HepG2 (cell line): ENCODE measurements at regions not wholly inside any gene's neighbourhood (a gene's known extent, or its start where the extent isn't known, plus 50 kb on each side); places are given as distances from the start of the nearest gene placed in this dataset.
A peak's percentile ranks its signal among the peaks of the same experiment; 100 is the strongest.

ENCODE experiments used
- ARNT ChIP-seq: fragments of 450-650 bp; IDR thresholded peaks from 2 replicates; pipeline ENCODE4 v1.6.1; 2017
- FOXA3 ChIP-seq: IDR thresholded peaks from 2 replicates; pipeline ENCODE4 v1.6.1; 2016; ENCODE audit warnings: missing genetic modification reagents, missing compliant biosample characterization
- KDM2A ChIP-seq: sonication (generic); formaldehyde crosslinking; IDR thresholded peaks from 2 replicates; pipeline ENCODE4 v1.4.0; 2020; ENCODE audit warnings: low read depth, missing genetic modification reagents, borderline replicate concordance
- KMT2A ChIP-seq: sonication (generic); formaldehyde crosslinking; IDR thresholded peaks from 2 replicates; pipeline ENCODE4 v1.4.0; 2020; ENCODE audit warnings: missing genetic modification reagents
- MAZ ChIP-seq, 2 experiments: sonication (generic) in 1 of 2; formaldehyde crosslinking in 1 of 2; IDR thresholded peaks; 2 replicates each; pipeline versions ENCODE4 v1.5.0 to v1.6.1; 2012 to 2020; ENCODE audit warnings: low read depth in 2 of 2, mild to moderate bottlenecking in 2 of 2, borderline replicate concordance in 1 of 2, improper control_type of control experiment in 1 of 2, low read length in 1 of 2, missing genetic modification reagents in 1 of 2, moderate library complexity in 1 of 2
- MEF2D ChIP-seq: sonication (generic); formaldehyde crosslinking; IDR thresholded peaks from 2 replicates; pipeline ENCODE4 v1.5.1; 2020; ENCODE audit warnings: mild to moderate bottlenecking, missing genetic modification reagents
- NCOA2 ChIP-seq: sonication (generic); formaldehyde crosslinking; IDR thresholded peaks from 2 replicates; pipeline ENCODE4 v1.8.0; 2022; ENCODE audit warnings: inconsistent platforms
- NR2F6 ChIP-seq, 2 experiments: IDR thresholded peaks; 2 replicates each; pipeline ENCODE4 v1.6.1; 2016; ENCODE audit warnings: antibody characterized with exemption in 1 of 2, mild to moderate bottlenecking in 1 of 2
- POGZ ChIP-seq: sonication (generic); formaldehyde crosslinking; IDR thresholded peaks from 2 replicates; pipeline ENCODE4 v1.4.0; 2020; ENCODE audit warnings: mild to moderate bottlenecking, missing genetic modification reagents
- SP5 ChIP-seq: IDR thresholded peaks from 2 replicates; pipeline ENCODE4 v1.6.1; 2016; ENCODE audit warnings: low read depth, borderline replicate concordance
- SRSF4 ChIP-seq: fragments of 200-400 bp; formaldehyde crosslinking; IDR thresholded peaks from one replicate; pipeline ENCODE4 v1.6.1; 2018; ENCODE audit warnings: mild to moderate bottlenecking, low read depth, low read length, moderate library complexity; ENCODE audit not compliant: poor library complexity, severe bottlenecking
- ZFP82 ChIP-seq: sonication (generic); formaldehyde crosslinking; IDR thresholded peaks from 2 replicates; pipeline ENCODE4 v1.5.1; 2020; ENCODE audit warnings: mild to moderate bottlenecking, missing genetic modification reagents, borderline replicate concordance
- ZGPAT ChIP-seq: IDR thresholded peaks from 2 replicates; pipeline ENCODE4 v1.6.1; 2016; ENCODE audit warnings: mild to moderate bottlenecking
- ZKSCAN5 ChIP-seq: sonication (generic); formaldehyde crosslinking; IDR thresholded peaks from 2 replicates; pipeline ENCODE4 v1.5.1; 2020; ENCODE audit warnings: mild to moderate bottlenecking, missing genetic modification reagents
- ZNF292 ChIP-seq: sonication (generic); formaldehyde crosslinking; IDR thresholded peaks from 2 replicates; pipeline ENCODE4 v1.8.1; 2022; ENCODE audit warnings: mild to moderate bottlenecking, low read depth, missing genetic modification reagents, borderline replicate concordance
- ZNF556 ChIP-seq: sonication (generic); formaldehyde crosslinking; IDR thresholded peaks from 2 replicates; pipeline ENCODE4 v1.4.0; 2020; ENCODE audit warnings: mild to moderate bottlenecking, missing genetic modification reagents, borderline replicate concordance
- ZNF614 ChIP-seq: IDR thresholded peaks from 2 replicates; pipeline ENCODE4 v1.6.1; 2018; ENCODE audit warnings: missing biosample characterization, missing genetic modification reagents, inconsistent platforms, borderline replicate concordance
- TF ChIP-seq, protein P1 (sequence below): sonication (generic); formaldehyde crosslinking; conservative IDR thresholded peaks from 2 replicates; pipeline ENCODE4 v1.4.0; 2020; ENCODE audit warnings: mild to moderate bottlenecking, missing genetic modification reagents, moderate library complexity
- TF ChIP-seq, protein P2 (sequence below): sonication (generic); formaldehyde crosslinking; IDR thresholded peaks from 2 replicates; pipeline ENCODE4 v1.5.0; 2020; ENCODE audit warnings: mild to moderate bottlenecking, missing genetic modification reagents, borderline replicate concordance

DNA sequence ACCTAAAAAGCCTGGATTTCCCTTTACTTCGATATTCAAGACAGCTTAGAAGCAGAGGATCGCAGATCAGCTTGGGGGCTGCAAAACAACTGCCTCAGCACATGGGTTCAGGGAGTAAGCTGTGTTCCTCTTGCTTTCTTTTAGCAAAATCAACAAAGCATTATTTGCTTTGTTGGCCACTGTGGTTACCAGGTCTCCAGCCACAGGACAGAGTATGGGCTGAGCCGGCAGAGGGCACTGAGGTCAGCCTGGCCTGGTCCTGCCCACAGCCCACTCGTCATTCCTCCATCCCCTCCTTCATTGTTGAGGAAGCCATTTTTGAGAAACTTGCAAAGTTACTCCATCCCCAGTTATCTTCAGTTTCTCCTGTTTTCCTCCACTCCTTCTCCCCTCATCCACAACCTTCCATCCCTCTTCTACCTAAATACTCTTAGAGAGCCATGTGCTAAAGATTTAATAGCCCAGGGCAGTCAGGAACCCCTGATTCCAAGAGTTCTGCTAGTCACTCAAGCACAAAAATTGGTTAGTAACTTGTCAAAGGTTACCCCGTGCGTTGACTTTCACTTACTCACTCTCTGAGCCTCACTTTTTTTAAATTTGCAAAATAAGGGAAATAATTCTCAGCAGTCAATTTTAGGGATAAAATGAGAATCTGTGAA is 60.0 kb upstream of the HES1 start (continued):
- TF ChIP-seq, protein P1, sequence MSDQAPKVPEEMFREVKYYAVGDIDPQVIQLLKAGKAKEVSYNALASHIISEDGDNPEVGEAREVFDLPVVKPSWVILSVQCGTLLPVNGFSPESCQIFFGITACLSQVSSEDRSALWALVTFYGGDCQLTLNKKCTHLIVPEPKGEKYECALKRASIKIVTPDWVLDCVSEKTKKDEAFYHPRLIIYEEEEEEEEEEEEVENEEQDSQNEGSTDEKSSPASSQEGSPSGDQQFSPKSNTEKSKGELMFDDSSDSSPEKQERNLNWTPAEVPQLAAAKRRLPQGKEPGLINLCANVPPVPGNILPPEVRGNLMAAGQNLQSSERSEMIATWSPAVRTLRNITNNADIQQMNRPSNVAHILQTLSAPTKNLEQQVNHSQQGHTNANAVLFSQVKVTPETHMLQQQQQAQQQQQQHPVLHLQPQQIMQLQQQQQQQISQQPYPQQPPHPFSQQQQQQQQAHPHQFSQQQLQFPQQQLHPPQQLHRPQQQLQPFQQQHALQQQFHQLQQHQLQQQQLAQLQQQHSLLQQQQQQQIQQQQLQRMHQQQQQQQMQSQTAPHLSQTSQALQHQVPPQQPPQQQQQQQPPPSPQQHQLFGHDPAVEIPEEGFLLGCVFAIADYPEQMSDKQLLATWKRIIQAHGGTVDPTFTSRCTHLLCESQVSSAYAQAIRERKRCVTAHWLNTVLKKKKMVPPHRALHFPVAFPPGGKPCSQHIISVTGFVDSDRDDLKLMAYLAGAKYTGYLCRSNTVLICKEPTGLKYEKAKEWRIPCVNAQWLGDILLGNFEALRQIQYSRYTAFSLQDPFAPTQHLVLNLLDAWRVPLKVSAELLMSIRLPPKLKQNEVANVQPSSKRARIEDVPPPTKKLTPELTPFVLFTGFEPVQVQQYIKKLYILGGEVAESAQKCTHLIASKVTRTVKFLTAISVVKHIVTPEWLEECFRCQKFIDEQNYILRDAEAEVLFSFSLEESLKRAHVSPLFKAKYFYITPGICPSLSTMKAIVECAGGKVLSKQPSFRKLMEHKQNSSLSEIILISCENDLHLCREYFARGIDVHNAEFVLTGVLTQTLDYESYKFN (CRISPR knock-in tag): peak; percentile 87
- TF ChIP-seq ZFP82 (CRISPR knock-in tag) (no peak), KMT2A (0 out of 2 replicates have a peak, but pooled peaks have one; percentile 23), KDM2A (CRISPR knock-in tag) (peak; percentile 70), SP5 (peak; percentile 48; the same call in 1 of the 2 replicates), NCOA2 (CRISPR knock-in tag) (peak; percentile 76), SRSF4 (no peak), ZNF292 (CRISPR knock-in tag) (peak; percentile 73; the same call in 1 of the 2 replicates), NR2F6 (IDR thresholded peaks at IDR 0.05) (peak; percentile 86), NR2F6 (CRISPR knock-in tag; IDR thresholded peaks at IDR 0.05) (peak; percentile 94), ARNT (no peak), FOXA3 (CRISPR knock-in tag) (peak; percentile 96), ZKSCAN5 (CRISPR knock-in tag) (no peak), MAZ (IDR thresholded peaks at IDR 0.05; ENCODE audit: borderline replicate concordance, low read depth, low read length) (no peak), MAZ (CRISPR knock-in tag; IDR thresholded peaks at IDR 0.05; ENCODE audit: low read depth) (peak; percentile 57), ZGPAT (peak; percentile 63; the same call in 1 of the 2 replicates), POGZ (peak; percentile 75), ZNF614 (CRISPR knock-in tag) (peak; percentile 73; the same call in 1 of the 2 replicates), MEF2D (peak; percentile 50; the same call in 1 of the 2 replicates), ZNF556 (CRISPR knock-in tag) (peak; percentile 32; the same call in 1 of the 2 replicates)
- TF ChIP-seq, protein P2, sequence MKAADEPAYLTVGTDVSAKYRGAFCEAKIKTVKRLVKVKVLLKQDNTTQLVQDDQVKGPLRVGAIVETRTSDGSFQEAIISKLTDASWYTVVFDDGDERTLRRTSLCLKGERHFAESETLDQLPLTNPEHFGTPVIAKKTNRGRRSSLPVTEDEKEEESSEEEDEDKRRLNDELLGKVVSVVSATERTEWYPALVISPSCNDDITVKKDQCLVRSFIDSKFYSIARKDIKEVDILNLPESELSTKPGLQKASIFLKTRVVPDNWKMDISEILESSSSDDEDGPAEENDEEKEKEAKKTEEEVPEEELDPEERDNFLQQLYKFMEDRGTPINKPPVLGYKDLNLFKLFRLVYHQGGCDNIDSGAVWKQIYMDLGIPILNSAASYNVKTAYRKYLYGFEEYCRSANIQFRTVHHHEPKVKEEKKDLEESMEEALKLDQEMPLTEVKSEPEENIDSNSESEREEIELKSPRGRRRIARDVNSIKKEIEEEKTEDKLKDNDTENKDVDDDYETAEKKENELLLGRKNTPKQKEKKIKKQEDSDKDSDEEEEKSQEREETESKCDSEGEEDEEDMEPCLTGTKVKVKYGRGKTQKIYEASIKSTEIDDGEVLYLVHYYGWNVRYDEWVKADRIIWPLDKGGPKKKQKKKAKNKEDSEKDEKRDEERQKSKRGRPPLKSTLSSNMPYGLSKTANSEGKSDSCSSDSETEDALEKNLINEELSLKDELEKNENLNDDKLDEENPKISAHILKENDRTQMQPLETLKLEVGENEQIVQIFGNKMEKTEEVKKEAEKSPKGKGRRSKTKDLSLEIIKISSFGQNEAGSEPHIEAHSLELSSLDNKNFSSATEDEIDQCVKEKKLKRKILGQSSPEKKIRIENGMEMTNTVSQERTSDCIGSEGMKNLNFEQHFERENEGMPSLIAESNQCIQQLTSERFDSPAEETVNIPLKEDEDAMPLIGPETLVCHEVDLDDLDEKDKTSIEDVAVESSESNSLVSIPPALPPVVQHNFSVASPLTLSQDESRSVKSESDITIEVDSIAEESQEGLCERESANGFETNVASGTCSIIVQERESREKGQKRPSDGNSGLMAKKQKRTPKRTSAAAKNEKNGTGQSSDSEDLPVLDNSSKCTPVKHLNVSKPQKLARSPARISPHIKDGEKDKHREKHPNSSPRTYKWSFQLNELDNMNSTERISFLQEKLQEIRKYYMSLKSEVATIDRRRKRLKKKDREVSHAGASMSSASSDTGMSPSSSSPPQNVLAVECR: peak; percentile 52; the same call in 1 of the 2 replicates
